Panc1 (cell line): ENCODE measurements at regions not wholly inside any gene's neighbourhood (a gene's known extent, or its start where the extent isn't known, plus 50 kb on each side); places are given as distances from the start of the nearest gene placed in this dataset.

Source experiments
- POLR2AphosphoS5 ChIP-seq: IDR thresholded peaks from 2 replicates; pipeline ENCODE4 v1.6.1; 2012; ENCODE audit warnings: mild to moderate bottlenecking, low read depth, low read length, moderate library complexity
- TCF7L2 ChIP-seq: IDR thresholded peaks from 2 replicates; pipeline ENCODE4 v1.6.1; 2011; ENCODE audit warnings: mild to moderate bottlenecking, low read depth, low read length, inconsistent platforms
- TF ChIP-seq, protein P1 (sequence below), 2 experiments: IDR thresholded peaks; 2 replicates each; pipeline ENCODE4 v1.6.1; 2011 to 2012; ENCODE audit warnings: low read depth in 2 of 2, control low read depth in 1 of 2, low read length in 1 of 2, mild to moderate bottlenecking in 1 of 2, moderate library complexity in 1 of 2; ENCODE audit not compliant: insufficient read depth in 1 of 2
- TF ChIP-seq, protein P2 (sequence below): fragments of 450-650 bp; IDR thresholded peaks from 2 replicates; pipeline ENCODE4 v1.5.1; 2017; ENCODE audit warnings: mild to moderate bottlenecking

DNA sequence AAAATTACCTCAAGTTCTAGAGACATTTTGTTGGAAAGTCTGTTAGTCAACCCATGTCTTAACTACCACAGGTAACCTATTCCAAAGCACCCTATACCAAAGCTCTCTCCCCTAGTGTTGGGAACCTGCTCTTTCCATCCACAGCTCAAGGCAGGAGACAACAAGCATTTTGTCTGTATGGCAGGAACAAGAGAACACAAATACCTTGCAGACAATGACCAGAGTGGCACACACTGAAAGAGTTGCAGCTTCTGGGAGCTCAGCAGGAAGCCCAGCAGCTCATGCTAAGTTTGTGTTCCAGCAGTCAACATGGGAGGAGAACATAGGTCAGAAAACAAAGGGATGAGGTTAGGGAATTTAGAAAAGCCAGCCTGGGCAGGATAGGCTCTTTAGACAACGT, 300.8 kb downstream of the HHIPL2 start:
- TF ChIP-seq, protein P1, sequence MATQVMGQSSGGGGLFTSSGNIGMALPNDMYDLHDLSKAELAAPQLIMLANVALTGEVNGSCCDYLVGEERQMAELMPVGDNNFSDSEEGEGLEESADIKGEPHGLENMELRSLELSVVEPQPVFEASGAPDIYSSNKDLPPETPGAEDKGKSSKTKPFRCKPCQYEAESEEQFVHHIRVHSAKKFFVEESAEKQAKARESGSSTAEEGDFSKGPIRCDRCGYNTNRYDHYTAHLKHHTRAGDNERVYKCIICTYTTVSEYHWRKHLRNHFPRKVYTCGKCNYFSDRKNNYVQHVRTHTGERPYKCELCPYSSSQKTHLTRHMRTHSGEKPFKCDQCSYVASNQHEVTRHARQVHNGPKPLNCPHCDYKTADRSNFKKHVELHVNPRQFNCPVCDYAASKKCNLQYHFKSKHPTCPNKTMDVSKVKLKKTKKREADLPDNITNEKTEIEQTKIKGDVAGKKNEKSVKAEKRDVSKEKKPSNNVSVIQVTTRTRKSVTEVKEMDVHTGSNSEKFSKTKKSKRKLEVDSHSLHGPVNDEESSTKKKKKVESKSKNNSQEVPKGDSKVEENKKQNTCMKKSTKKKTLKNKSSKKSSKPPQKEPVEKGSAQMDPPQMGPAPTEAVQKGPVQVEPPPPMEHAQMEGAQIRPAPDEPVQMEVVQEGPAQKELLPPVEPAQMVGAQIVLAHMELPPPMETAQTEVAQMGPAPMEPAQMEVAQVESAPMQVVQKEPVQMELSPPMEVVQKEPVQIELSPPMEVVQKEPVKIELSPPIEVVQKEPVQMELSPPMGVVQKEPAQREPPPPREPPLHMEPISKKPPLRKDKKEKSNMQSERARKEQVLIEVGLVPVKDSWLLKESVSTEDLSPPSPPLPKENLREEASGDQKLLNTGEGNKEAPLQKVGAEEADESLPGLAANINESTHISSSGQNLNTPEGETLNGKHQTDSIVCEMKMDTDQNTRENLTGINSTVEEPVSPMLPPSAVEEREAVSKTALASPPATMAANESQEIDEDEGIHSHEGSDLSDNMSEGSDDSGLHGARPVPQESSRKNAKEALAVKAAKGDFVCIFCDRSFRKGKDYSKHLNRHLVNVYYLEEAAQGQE (IDR thresholded peaks at IDR 0.05; ENCODE audit: insufficient read depth in 1 of 2, low read depth in 2 of 2, low read length in 1 of 2): no peak
- TF ChIP-seq, protein P2, sequence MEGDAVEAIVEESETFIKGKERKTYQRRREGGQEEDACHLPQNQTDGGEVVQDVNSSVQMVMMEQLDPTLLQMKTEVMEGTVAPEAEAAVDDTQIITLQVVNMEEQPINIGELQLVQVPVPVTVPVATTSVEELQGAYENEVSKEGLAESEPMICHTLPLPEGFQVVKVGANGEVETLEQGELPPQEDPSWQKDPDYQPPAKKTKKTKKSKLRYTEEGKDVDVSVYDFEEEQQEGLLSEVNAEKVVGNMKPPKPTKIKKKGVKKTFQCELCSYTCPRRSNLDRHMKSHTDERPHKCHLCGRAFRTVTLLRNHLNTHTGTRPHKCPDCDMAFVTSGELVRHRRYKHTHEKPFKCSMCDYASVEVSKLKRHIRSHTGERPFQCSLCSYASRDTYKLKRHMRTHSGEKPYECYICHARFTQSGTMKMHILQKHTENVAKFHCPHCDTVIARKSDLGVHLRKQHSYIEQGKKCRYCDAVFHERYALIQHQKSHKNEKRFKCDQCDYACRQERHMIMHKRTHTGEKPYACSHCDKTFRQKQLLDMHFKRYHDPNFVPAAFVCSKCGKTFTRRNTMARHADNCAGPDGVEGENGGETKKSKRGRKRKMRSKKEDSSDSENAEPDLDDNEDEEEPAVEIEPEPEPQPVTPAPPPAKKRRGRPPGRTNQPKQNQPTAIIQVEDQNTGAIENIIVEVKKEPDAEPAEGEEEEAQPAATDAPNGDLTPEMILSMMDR: no peak
- TF ChIP-seq POLR2AphosphoS5 (no peak), TCF7L2 (no peak)
